ENCODE measurements at regions not wholly inside any gene's neighbourhood (a gene's known extent, or its start where the extent isn't known, plus 50 kb on each side); places are given as distances from the start of the nearest gene placed in this dataset.

DNA sequence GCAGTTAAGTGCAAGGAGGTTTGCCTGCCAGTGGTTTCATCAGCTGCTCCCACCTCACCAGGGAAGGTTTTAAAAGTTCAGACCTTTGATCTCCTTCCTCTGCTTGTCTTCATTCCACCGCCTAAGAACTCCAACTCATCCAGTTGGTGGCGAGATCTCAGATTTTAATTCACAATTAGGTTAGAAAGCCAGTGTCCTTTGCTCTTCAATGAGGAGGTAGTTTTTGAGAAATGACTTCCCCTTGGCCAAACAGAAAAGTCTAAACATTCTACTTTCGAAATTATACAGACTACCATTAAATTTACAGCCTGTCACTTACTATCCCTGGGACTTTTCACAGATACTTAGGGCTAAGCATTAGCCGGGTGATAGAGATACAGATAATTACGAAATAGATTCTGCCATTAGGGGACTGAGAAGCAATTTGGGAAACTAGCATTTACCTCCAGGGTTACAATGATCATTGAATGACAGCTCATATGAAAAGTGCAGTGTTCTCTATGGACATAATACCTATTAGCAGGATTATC, 513.4 kb upstream of the GHITM start:
- H3K9me2 ChIP-seq (replicated peaks; ENCODE audit: low read depth, low read length) = no peaks in the 10 kb centered on the region
- H3K79me2 ChIP-seq (ENCODE audit: insufficient read depth, low read length) = no peaks in the 10 kb centered on the region
- H3F3A ChIP-seq (ENCODE audit: low read depth) = no peaks in the 10 kb centered on the region
- H3K9me3 ChIP-seq (ENCODE audit: insufficient read depth, low read depth, low read length) = no peaks in the 10 kb centered on the region
- no peak overlapping the region for H3K9ac ChIP-seq (ENCODE audit: low read depth, low read length, poor library complexity, severe bottlenecking)
- H3K4me1 ChIP-seq (ENCODE audit: insufficient read depth, low read length, poor library complexity, severe bottlenecking) = no peaks in the 10 kb centered on the region
- H3K4me3 ChIP-seq (ENCODE audit: low read length, poor library complexity, severe bottlenecking) = no peak overlapping the region
- H2AFZ ChIP-seq (ENCODE audit: low read length) = no peak overlapping the region
- TF ChIP-seq, protein P1, sequence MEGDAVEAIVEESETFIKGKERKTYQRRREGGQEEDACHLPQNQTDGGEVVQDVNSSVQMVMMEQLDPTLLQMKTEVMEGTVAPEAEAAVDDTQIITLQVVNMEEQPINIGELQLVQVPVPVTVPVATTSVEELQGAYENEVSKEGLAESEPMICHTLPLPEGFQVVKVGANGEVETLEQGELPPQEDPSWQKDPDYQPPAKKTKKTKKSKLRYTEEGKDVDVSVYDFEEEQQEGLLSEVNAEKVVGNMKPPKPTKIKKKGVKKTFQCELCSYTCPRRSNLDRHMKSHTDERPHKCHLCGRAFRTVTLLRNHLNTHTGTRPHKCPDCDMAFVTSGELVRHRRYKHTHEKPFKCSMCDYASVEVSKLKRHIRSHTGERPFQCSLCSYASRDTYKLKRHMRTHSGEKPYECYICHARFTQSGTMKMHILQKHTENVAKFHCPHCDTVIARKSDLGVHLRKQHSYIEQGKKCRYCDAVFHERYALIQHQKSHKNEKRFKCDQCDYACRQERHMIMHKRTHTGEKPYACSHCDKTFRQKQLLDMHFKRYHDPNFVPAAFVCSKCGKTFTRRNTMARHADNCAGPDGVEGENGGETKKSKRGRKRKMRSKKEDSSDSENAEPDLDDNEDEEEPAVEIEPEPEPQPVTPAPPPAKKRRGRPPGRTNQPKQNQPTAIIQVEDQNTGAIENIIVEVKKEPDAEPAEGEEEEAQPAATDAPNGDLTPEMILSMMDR (conservative IDR thresholded peaks at IDR 0.05; ENCODE audit: low read length) = no peak
- TF ChIP-seq EZH2phosphoT487 (IDR thresholded peaks at IDR 0.05; ENCODE audit: borderline replicate concordance) = no peak
- no peaks in the 10 kb centered on the region for H4K20me1 ChIP-seq (ENCODE audit: insufficient read depth, low read length, poor library complexity, severe bottlenecking)
- no peaks in the 10 kb centered on the region for H3K27me3 ChIP-seq (ENCODE audit: insufficient read depth, low read length, poor library complexity, severe bottlenecking)
- no peak overlapping the region for H3K4me2 ChIP-seq (ENCODE audit: low read depth, low read length, poor library complexity, severe bottlenecking)
- no peaks in the 10 kb centered on the region for H3K36me3 ChIP-seq (ENCODE audit: insufficient read depth, low read length)

DNA sequence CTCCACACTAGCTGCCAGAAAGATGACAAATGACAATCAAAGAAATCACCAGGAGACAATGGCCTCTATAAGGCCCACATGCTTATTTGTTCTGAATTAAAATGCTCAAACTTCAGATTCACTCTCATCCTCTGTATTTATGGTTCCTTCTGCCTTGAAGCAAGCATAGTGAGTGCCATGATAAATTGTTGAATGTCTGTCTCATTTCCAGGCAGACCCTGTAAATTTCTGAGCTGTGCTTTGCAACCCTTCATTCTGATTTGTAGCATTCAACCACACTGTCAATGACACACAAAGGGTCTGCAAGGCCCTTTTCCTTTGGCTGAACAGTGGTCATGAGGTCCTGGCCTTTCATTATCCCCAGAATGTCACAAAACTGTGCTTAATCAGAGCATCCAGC, 506.6 kb upstream of the GHITM start:
- Histone ChIP-seq H3K9me2 (replicated peaks; ENCODE audit: low read depth, low read length) (no peaks in the 10 kb centered on the region), H3K27me3 (ENCODE audit: insufficient read depth, low read length, poor library complexity, severe bottlenecking) (no peaks in the 10 kb centered on the region), H3K4me3 (ENCODE audit: low read length, poor library complexity, severe bottlenecking) (no peak overlapping the region), H3F3A (ENCODE audit: low read depth) (no peaks in the 10 kb centered on the region), H3K79me2 (ENCODE audit: insufficient read depth, low read length) (no peaks in the 10 kb centered on the region), H3K36me3 (ENCODE audit: insufficient read depth, low read length) (no peaks in the 10 kb centered on the region), H3K9me3 (ENCODE audit: insufficient read depth, low read depth, low read length) (no peaks in the 10 kb centered on the region), H4K20me1 (ENCODE audit: insufficient read depth, low read length, poor library complexity, severe bottlenecking) (no peaks in the 10 kb centered on the region), H3K9ac (ENCODE audit: low read depth, low read length, poor library complexity, severe bottlenecking) (no peak overlapping the region), H3K4me1 (ENCODE audit: insufficient read depth, low read length, poor library complexity, severe bottlenecking) (no peaks in the 10 kb centered on the region), H2AFZ (ENCODE audit: low read length) (no peak overlapping the region), H3K4me2 (ENCODE audit: low read depth, low read length, poor library complexity, severe bottlenecking) (no peak overlapping the region)
- no peak for TF ChIP-seq EZH2phosphoT487 (IDR thresholded peaks at IDR 0.05; ENCODE audit: borderline replicate concordance)
- TF ChIP-seq, protein P1 (conservative IDR thresholded peaks at IDR 0.05; ENCODE audit: low read length) = no peak

DNA sequence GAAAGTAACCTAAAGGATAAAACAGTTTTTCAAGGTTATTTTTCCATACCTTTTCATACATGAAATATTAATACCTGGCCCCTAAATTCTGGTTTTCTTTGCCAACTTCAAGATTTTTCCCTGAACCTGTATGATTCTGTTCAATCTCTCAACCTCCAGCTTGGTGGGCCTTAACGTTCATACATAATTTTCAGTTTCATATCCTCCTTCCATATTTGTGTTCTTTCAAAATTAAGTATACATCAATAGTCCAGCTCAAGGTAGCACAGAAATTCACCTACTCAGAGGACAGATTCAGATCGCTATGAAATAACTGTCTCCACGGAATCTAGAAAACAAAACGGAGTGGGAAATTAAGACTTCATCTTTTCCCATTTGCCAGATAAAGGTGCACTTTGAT, 505.8 kb upstream of the GHITM start:
- Histone ChIP-seq H3K9me3 (ENCODE audit: insufficient read depth, low read depth, low read length) (no peaks in the 10 kb centered on the region), H3K36me3 (ENCODE audit: insufficient read depth, low read length) (no peaks in the 10 kb centered on the region), H3K4me3 (ENCODE audit: low read length, poor library complexity, severe bottlenecking) (no peak overlapping the region), H3K9ac (ENCODE audit: low read depth, low read length, poor library complexity, severe bottlenecking) (no peak overlapping the region), H2AFZ (ENCODE audit: low read length) (no peak overlapping the region), H3K9me2 (replicated peaks; ENCODE audit: low read depth, low read length) (no peaks in the 10 kb centered on the region), H3K27me3 (ENCODE audit: insufficient read depth, low read length, poor library complexity, severe bottlenecking) (no peaks in the 10 kb centered on the region), H3F3A (ENCODE audit: low read depth) (no peaks in the 10 kb centered on the region), H3K4me2 (ENCODE audit: low read depth, low read length, poor library complexity, severe bottlenecking) (no peak overlapping the region), H4K20me1 (ENCODE audit: insufficient read depth, low read length, poor library complexity, severe bottlenecking) (no peaks in the 10 kb centered on the region), H3K4me1 (ENCODE audit: insufficient read depth, low read length, poor library complexity, severe bottlenecking) (no peaks in the 10 kb centered on the region), H3K79me2 (ENCODE audit: insufficient read depth, low read length) (no peaks in the 10 kb centered on the region)
- TF ChIP-seq, protein P1 (conservative IDR thresholded peaks at IDR 0.05; ENCODE audit: low read length) = no peak
- no peak for TF ChIP-seq EZH2phosphoT487 (IDR thresholded peaks at IDR 0.05; ENCODE audit: borderline replicate concordance)

Data from Loucy (cell line).